Upper lobe of right lung (tissue), 1 donor: ENCODE measurements at regions not wholly inside any gene's neighbourhood (a gene's known extent, or its start where the extent isn't known, plus 50 kb on each side); places are given as distances from the start of the nearest gene placed in this dataset.

ENCODE experiments used
- ATAC-seq: fragments of 200-7000 bp; cut with Tn5 transposase; one replicate; pipeline ENCODE4 v1.9.1; 2020; ENCODE audit warnings: mild to moderate bottlenecking, moderate library complexity
- DNase-seq: peaks from one replicate; pipeline ENCODE4 v3.0.0-alpha.2; 2020
- H3K27ac ChIP-seq: fragments of 200-600 bp; one replicate; pipeline ENCODE4 v1.8.0; 2022
- H3K27me3 ChIP-seq: fragments of 200-600 bp; one replicate; pipeline ENCODE4 v1.8.0; 2022; ENCODE audit warnings: mild to moderate bottlenecking
- H3K36me3 ChIP-seq: fragments of 200-600 bp; one replicate; pipeline ENCODE4 v1.8.0; 2022
- H3K4me1 ChIP-seq: fragments of 200-600 bp; one replicate; pipeline ENCODE4 v1.8.0; 2022
- H3K4me3 ChIP-seq: fragments of 200-600 bp; one replicate; pipeline ENCODE4 v1.8.0; 2022; ENCODE audit warnings: mild to moderate bottlenecking
- H3K9me3 ChIP-seq: fragments of 200-600 bp; one replicate; pipeline ENCODE4 v1.8.0; 2022
- intact Hi-C: fragments of 100-400 bp; cut with DNase I; formaldehyde crosslinking; loops from one replicate; pipeline ENCODE4 v1.11.0; 2022
- TF ChIP-seq, protein P1 (sequence below): fragments of 200-600 bp; IDR thresholded peaks from one replicate; pipeline ENCODE4 v1.8.0; 2022; ENCODE audit warnings: antibody characterized with exemption
- donor health status: DM: no; HTN: yes; CAD: no; lungs with severe emphysema.

DNA sequence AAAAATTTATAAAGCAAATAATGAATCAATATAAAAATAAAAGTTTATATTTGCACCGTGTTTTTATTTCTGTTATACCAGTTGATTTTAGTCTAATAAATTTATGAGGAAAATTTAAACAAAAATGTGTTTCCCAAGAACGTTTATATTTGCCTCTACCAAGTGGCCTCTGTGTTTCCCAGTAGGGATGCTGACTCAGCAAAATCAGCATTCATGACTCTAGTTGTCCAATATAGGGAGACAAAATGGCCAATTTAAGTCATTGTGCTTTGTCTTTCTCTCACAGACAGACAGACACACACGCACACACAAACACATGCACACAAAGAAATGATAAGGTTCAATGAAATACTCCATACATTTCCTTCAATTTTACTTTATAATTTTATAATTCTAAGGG lies 942.5 kb upstream of the ZWINT start:
- no peaks in the 10 kb centered on the region for H3K4me1 ChIP-seq
- DNase-seq = no peak
- H3K4me3 ChIP-seq = no peak overlapping the region
- TF ChIP-seq, protein P1, sequence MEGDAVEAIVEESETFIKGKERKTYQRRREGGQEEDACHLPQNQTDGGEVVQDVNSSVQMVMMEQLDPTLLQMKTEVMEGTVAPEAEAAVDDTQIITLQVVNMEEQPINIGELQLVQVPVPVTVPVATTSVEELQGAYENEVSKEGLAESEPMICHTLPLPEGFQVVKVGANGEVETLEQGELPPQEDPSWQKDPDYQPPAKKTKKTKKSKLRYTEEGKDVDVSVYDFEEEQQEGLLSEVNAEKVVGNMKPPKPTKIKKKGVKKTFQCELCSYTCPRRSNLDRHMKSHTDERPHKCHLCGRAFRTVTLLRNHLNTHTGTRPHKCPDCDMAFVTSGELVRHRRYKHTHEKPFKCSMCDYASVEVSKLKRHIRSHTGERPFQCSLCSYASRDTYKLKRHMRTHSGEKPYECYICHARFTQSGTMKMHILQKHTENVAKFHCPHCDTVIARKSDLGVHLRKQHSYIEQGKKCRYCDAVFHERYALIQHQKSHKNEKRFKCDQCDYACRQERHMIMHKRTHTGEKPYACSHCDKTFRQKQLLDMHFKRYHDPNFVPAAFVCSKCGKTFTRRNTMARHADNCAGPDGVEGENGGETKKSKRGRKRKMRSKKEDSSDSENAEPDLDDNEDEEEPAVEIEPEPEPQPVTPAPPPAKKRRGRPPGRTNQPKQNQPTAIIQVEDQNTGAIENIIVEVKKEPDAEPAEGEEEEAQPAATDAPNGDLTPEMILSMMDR = no peak
- H3K9me3 ChIP-seq = no peaks in the 10 kb centered on the region
- no peak for ATAC-seq
- no peak overlapping the region for H3K27ac ChIP-seq
- intact Hi-C loops = no loop called here
- H3K36me3 ChIP-seq = no peaks in the 10 kb centered on the region
- no peaks in the 10 kb centered on the region for H3K27me3 ChIP-seq

DNA sequence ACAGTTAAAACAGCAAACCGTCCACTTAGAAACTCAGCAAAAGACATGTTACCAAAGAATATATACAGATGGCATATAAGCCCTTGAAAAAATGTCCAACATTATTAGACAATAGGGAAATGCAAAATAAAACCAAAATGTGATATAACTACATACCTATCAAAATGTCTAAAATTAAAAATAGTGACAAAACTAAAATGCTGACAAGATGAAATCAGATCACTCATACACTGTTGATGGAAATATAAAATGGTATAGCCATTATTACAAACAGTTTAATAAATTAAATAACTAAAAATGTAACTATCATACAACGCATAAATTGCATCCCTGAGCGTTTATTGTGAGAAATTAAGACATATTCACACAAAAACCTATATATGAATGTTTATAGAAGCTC lies 939.7 kb upstream of the ZWINT start:
- H3K36me3 ChIP-seq = no peaks in the 10 kb centered on the region
- H3K9me3 ChIP-seq = no peaks in the 10 kb centered on the region
- no peak overlapping the region for H3K4me3 ChIP-seq
- DNase-seq (no peak), ATAC-seq (no peak)
- intact Hi-C loops = no loop called here
- H3K4me1 ChIP-seq = no peaks in the 10 kb centered on the region
- no peaks in the 10 kb centered on the region for H3K27me3 ChIP-seq
- H3K27ac ChIP-seq = no peak overlapping the region
- TF ChIP-seq, protein P1 = no peak

DNA sequence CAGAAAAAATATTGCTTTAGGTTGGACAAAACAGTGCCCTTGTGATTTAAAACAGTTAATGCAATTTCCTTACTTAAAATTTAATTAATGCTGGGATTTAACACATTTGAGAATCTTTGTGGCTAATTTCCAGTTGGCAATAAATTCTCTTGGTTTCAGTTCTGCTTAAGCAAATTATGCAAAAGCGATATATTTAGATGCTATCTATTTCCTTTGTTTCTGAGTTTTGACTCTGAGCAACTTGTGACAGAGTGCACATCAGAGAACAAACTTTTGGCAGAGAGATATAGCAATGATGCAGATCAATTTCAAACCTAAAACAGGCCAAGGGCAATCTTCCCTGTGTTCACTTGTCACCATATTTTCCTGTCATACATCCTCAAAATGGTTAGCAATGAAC lies 933.6 kb upstream of the ZWINT start:
- ATAC-seq (no peak), DNase-seq (no peak)
- TF ChIP-seq, protein P1 = no peak
- H3K36me3 ChIP-seq = no peaks in the 10 kb centered on the region
- no peak overlapping the region for H3K4me3 ChIP-seq
- no peaks in the 10 kb centered on the region for H3K4me1 ChIP-seq
- no peaks in the 10 kb centered on the region for H3K9me3 ChIP-seq
- intact Hi-C loops = no loop called here
- no peaks in the 10 kb centered on the region for H3K27me3 ChIP-seq
- H3K27ac ChIP-seq = no peak overlapping the region

DNA sequence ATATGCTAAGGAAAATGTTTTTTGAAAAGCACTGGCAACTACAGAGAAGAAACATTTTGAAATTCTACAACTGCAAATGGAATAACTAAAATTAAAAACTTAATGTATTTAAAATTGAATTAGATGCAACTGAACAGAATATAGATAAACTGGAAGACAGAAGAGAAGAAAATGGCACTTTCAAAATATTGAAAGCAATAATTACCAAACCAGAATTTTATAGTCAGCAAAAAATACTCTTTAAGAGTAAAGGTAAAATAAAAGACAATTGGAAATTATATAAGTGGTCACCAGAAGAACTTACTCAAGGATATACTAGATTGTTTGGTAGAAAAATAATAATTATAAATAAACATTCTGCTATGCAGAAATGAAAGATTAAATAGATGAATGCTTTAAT lies 927.7 kb upstream of the ZWINT start:
- Histone ChIP-seq H3K27ac (no peak overlapping the region), H3K4me3 (no peak overlapping the region), H3K9me3 (no peaks in the 10 kb centered on the region), H3K27me3 (no peaks in the 10 kb centered on the region), H3K4me1 (no peaks in the 10 kb centered on the region), H3K36me3 (no peaks in the 10 kb centered on the region)
- TF ChIP-seq, protein P1 = no peak
- DNase-seq (no peak), ATAC-seq (no peak)
- intact Hi-C loops = no loop called here

DNA sequence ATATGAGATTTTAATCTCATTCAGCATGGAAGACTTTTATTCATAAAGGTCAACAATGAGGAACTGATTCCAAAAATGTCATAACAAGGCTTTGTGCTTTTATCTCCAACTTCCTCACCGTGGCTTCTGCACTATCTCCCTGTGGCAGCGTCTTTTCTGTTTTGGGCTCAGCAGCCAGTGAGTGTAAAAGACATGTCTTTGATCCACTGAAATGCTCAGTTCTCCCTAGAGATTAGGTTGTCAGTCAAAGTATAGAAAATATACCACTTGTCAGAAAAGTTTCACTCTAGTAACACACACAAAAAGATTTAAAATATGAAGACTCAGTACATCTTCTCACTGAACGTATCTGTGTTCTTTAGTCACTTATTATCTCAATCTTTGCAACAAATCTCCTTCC lies 901.8 kb upstream of the ZWINT start:
- no peak overlapping the region for H3K27ac ChIP-seq
- no peak overlapping the region for H3K4me3 ChIP-seq
- no peaks in the 10 kb centered on the region for H3K4me1 ChIP-seq
- ATAC-seq = no peak
- TF ChIP-seq, protein P1 = no peak
- H3K36me3 ChIP-seq = no peaks in the 10 kb centered on the region
- no peaks in the 10 kb centered on the region for H3K9me3 ChIP-seq
- intact Hi-C loops = no loop called here
- no peak for DNase-seq
- no peaks in the 10 kb centered on the region for H3K27me3 ChIP-seq

DNA sequence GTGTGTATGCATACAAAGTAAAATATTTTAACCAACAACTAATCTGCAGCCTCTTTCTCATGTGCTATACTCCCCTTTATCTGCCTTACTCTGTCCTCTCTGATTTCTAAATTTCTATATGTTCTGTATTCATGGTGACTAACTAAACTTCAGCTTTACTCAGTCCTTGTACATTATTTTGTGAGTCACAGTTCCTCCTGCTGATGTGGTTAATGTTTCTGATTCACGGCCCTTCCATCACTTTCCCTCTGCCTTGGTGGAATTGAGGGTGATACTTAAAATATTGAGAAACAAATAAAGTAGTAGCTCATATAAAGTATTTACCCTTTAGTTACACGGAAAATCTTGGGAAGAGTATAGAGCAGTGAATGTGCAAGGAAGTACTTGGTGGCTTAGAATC lies 899.1 kb upstream of the ZWINT start:
- no peak for ATAC-seq
- H3K27me3 ChIP-seq = no peaks in the 10 kb centered on the region
- no peak overlapping the region for H3K27ac ChIP-seq
- H3K4me3 ChIP-seq = no peak overlapping the region
- no peaks in the 10 kb centered on the region for H3K9me3 ChIP-seq
- intact Hi-C loops = no loop called here
- no peaks in the 10 kb centered on the region for H3K36me3 ChIP-seq
- H3K4me1 ChIP-seq = no peaks in the 10 kb centered on the region
- TF ChIP-seq, protein P1 = no peak
- no peak for DNase-seq
